H1 (cell line): ENCODE measurements at regions not wholly inside any gene's neighbourhood (a gene's known extent, or its start where the extent isn't known, plus 50 kb on each side); places are given as distances from the start of the nearest gene placed in this dataset.

ENCODE experiments used
- TF ChIP-seq, protein P1 (sequence below): fragments of 300-600 bp; sonication (generic); IDR thresholded peaks from 2 replicates; pipeline ENCODE4 v1.7.1; 2012; ENCODE audit warnings: low read length, moderate library complexity, mild to moderate bottlenecking, inconsistent platforms; ENCODE audit not compliant: insufficient replicate concordance

DNA sequence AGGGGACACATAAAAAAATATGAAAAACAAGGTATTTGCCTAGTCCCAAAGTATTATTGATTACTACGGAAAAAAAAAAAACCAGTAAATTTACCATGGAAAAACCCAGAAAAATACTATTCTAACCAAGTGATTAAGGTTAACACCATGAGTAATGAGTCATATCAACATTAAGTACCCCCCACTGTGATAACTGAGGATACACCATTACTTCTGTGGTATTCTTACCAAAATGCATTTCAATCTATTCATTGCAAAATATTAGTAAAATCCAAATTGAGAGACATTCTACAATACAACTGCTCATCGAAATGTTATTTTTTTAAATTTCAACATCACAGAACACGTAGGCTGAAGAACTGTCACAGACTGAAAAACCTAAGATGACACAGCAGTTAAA lies 669.8 kb downstream of the ZEB2 start (continued):
- TF ChIP-seq, protein P1, sequence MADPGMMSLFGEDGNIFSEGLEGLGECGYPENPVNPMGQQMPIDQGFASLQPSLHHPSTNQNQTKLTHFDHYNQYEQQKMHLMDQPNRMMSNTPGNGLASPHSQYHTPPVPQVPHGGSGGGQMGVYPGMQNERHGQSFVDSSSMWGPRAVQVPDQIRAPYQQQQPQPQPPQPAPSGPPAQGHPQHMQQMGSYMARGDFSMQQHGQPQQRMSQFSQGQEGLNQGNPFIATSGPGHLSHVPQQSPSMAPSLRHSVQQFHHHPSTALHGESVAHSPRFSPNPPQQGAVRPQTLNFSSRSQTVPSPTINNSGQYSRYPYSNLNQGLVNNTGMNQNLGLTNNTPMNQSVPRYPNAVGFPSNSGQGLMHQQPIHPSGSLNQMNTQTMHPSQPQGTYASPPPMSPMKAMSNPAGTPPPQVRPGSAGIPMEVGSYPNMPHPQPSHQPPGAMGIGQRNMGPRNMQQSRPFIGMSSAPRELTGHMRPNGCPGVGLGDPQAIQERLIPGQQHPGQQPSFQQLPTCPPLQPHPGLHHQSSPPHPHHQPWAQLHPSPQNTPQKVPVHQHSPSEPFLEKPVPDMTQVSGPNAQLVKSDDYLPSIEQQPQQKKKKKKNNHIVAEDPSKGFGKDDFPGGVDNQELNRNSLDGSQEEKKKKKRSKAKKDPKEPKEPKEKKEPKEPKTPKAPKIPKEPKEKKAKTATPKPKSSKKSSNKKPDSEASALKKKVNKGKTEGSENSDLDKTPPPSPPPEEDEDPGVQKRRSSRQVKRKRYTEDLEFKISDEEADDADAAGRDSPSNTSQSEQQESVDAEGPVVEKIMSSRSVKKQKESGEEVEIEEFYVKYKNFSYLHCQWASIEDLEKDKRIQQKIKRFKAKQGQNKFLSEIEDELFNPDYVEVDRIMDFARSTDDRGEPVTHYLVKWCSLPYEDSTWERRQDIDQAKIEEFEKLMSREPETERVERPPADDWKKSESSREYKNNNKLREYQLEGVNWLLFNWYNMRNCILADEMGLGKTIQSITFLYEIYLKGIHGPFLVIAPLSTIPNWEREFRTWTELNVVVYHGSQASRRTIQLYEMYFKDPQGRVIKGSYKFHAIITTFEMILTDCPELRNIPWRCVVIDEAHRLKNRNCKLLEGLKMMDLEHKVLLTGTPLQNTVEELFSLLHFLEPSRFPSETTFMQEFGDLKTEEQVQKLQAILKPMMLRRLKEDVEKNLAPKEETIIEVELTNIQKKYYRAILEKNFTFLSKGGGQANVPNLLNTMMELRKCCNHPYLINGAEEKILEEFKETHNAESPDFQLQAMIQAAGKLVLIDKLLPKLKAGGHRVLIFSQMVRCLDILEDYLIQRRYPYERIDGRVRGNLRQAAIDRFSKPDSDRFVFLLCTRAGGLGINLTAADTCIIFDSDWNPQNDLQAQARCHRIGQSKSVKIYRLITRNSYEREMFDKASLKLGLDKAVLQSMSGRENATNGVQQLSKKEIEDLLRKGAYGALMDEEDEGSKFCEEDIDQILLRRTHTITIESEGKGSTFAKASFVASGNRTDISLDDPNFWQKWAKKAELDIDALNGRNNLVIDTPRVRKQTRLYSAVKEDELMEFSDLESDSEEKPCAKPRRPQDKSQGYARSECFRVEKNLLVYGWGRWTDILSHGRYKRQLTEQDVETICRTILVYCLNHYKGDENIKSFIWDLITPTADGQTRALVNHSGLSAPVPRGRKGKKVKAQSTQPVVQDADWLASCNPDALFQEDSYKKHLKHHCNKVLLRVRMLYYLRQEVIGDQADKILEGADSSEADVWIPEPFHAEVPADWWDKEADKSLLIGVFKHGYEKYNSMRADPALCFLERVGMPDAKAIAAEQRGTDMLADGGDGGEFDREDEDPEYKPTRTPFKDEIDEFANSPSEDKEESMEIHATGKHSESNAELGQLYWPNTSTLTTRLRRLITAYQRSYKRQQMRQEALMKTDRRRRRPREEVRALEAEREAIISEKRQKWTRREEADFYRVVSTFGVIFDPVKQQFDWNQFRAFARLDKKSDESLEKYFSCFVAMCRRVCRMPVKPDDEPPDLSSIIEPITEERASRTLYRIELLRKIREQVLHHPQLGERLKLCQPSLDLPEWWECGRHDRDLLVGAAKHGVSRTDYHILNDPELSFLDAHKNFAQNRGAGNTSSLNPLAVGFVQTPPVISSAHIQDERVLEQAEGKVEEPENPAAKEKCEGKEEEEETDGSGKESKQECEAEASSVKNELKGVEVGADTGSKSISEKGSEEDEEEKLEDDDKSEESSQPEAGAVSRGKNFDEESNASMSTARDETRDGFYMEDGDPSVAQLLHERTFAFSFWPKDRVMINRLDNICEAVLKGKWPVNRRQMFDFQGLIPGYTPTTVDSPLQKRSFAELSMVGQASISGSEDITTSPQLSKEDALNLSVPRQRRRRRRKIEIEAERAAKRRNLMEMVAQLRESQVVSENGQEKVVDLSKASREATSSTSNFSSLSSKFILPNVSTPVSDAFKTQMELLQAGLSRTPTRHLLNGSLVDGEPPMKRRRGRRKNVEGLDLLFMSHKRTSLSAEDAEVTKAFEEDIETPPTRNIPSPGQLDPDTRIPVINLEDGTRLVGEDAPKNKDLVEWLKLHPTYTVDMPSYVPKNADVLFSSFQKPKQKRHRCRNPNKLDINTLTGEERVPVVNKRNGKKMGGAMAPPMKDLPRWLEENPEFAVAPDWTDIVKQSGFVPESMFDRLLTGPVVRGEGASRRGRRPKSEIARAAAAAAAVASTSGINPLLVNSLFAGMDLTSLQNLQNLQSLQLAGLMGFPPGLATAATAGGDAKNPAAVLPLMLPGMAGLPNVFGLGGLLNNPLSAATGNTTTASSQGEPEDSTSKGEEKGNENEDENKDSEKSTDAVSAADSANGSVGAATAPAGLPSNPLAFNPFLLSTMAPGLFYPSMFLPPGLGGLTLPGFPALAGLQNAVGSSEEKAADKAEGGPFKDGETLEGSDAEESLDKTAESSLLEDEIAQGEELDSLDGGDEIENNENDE: no peak
